Panc1 (cell line): ENCODE measurements at regions not wholly inside any gene's neighbourhood (a gene's known extent, or its start where the extent isn't known, plus 50 kb on each side); places are given as distances from the start of the nearest gene placed in this dataset.

Experiments
- ATAC-seq: fragments of 200-7000 bp; cut with Tn5 transposase; 2 replicates; pipeline ENCODE4 v1.9.1; 2020; ENCODE audit warnings: mild to moderate bottlenecking, moderate library complexity
- BruUV-seq: library from RNA; stranded (reverse); fragments of 400-500 nt; replicated peaks from 2 replicates; lab custom pipeline; 2021; lab: Mats Ljungman, UMichigan
- CTCF ChIA-PET: fragments of 300-600 bp; sonication (Branson Sonifier 250); formaldehyde crosslinking; loops from one replicate; lab custom pipeline; 2022; ENCODE audit warnings: antibody characterized with exemption; lab: Charles Lee
- POLR2A ChIA-PET: fragments of 300-600 bp; sonication (Branson Sonifier 250); formaldehyde crosslinking; loops from one replicate; lab custom pipeline; 2022; ENCODE audit warnings: antibody characterized with exemption; lab: Charles Lee
- DNase-seq: peaks from one replicate; pipeline ENCODE4 v3.0.0-alpha.2; 2010; ENCODE audit warnings: low read depth, low spot score
- H3K27ac ChIP-seq: 2 replicates; pipeline ENCODE4 v1.5.1; 2011; ENCODE audit warnings: mild to moderate bottlenecking, low read length, inconsistent platforms
- H3K27me3 ChIP-seq: fragments of 200-500 bp; sonication (Bioruptor generic); 2 replicates; pipeline ENCODE4 v1.6.0; 2014; ENCODE audit warnings: low read length, inconsistent platforms; ENCODE audit not compliant: control insufficient read depth, insufficient read depth
- H3K36me3 ChIP-seq: fragments of 200-500 bp; sonication (Bioruptor generic); 2 replicates; pipeline ENCODE4 v1.5.1; 2014; ENCODE audit warnings: inconsistent platforms, mild to moderate bottlenecking, low read length, moderate library complexity; ENCODE audit not compliant: control insufficient read depth, insufficient read depth
- H3K4me1 ChIP-seq: 2 replicates; pipeline ENCODE4 v1.5.1; 2011; ENCODE audit warnings: inconsistent platforms, mild to moderate bottlenecking, low read length, moderate library complexity; ENCODE audit not compliant: control insufficient read depth, insufficient read depth
- H3K4me3 ChIP-seq, 2 experiments: 2 replicates each; pipeline ENCODE4 v1.5.1; 2011 to 2012; ENCODE audit warnings: low read depth in 2 of 2, low read length in 2 of 2, mild to moderate bottlenecking in 2 of 2, inconsistent platforms in 1 of 2, moderate library complexity in 1 of 2
- H3K9me3 ChIP-seq: fragments of 200-500 bp; sonication (Bioruptor generic); 2 replicates; pipeline ENCODE4 v1.5.1; 2014; ENCODE audit warnings: low read depth, mild to moderate bottlenecking, inconsistent platforms, low read length, moderate library complexity; ENCODE audit not compliant: control insufficient read depth, insufficient read depth
- CTCF ChIP-seq: fragments of 450-650 bp; IDR thresholded peaks from 2 replicates; pipeline ENCODE4 v1.5.1; 2017; ENCODE audit warnings: mild to moderate bottlenecking
- POLR2AphosphoS5 ChIP-seq: IDR thresholded peaks from 2 replicates; pipeline ENCODE4 v1.6.1; 2012; ENCODE audit warnings: mild to moderate bottlenecking, low read depth, low read length, moderate library complexity
- SIN3A ChIP-seq: IDR thresholded peaks from 2 replicates; pipeline ENCODE4 v1.6.1; 2012; ENCODE audit warnings: low read depth, mild to moderate bottlenecking, low read length, moderate library complexity, borderline replicate concordance; ENCODE audit not compliant: insufficient read depth
- TCF7L2 ChIP-seq: IDR thresholded peaks from 2 replicates; pipeline ENCODE4 v1.6.1; 2011; ENCODE audit warnings: mild to moderate bottlenecking, low read depth, low read length, inconsistent platforms
- in situ Hi-C: cut with HindIII; loops from 2 replicates; pipeline ENCODE4 v1.10.0; 2016; ENCODE audit warnings: low sequenced_read_pairs, low pct_unique_long_range_greater_than_20kb
- intact Hi-C: fragments of 100-400 bp; cut with micrococcal nuclease; formaldehyde crosslinking; loops from one replicate; pipeline ENCODE4 v1.10.0; 2022; ENCODE audit not compliant: unreplicated experiment
- TF ChIP-seq, protein P1 (sequence below), 2 experiments: IDR thresholded peaks; 2 replicates each; pipeline ENCODE4 v1.6.1; 2011 to 2012; ENCODE audit warnings: low read depth in 2 of 2, control low read depth in 1 of 2, low read length in 1 of 2, mild to moderate bottlenecking in 1 of 2, moderate library complexity in 1 of 2; ENCODE audit not compliant: insufficient read depth in 1 of 2

GRCh38 chr5:84578226-84578625 lies 193.5 kb upstream of the EDIL3 start:
- no peak for DNase-seq
- no peaks in the 10 kb centered on the region for H3K9me3 ChIP-seq
- no peak overlapping the region for H3K27ac ChIP-seq
- ChIA-PET POLR2A (no interaction called here), CTCF (no interaction called here)
- no peaks in the 10 kb centered on the region for H3K27me3 ChIP-seq
- no TSS peak for BruUV-seq
- intact Hi-C loops (no loop called here), in situ Hi-C loops (no loop called here)
- no peaks in the 10 kb centered on the region for H3K36me3 ChIP-seq
- H3K4me3 ChIP-seq = no peak overlapping the region
- no peaks in the 10 kb centered on the region for H3K4me1 ChIP-seq
- no peak for ATAC-seq
- TF ChIP-seq, protein P1, sequence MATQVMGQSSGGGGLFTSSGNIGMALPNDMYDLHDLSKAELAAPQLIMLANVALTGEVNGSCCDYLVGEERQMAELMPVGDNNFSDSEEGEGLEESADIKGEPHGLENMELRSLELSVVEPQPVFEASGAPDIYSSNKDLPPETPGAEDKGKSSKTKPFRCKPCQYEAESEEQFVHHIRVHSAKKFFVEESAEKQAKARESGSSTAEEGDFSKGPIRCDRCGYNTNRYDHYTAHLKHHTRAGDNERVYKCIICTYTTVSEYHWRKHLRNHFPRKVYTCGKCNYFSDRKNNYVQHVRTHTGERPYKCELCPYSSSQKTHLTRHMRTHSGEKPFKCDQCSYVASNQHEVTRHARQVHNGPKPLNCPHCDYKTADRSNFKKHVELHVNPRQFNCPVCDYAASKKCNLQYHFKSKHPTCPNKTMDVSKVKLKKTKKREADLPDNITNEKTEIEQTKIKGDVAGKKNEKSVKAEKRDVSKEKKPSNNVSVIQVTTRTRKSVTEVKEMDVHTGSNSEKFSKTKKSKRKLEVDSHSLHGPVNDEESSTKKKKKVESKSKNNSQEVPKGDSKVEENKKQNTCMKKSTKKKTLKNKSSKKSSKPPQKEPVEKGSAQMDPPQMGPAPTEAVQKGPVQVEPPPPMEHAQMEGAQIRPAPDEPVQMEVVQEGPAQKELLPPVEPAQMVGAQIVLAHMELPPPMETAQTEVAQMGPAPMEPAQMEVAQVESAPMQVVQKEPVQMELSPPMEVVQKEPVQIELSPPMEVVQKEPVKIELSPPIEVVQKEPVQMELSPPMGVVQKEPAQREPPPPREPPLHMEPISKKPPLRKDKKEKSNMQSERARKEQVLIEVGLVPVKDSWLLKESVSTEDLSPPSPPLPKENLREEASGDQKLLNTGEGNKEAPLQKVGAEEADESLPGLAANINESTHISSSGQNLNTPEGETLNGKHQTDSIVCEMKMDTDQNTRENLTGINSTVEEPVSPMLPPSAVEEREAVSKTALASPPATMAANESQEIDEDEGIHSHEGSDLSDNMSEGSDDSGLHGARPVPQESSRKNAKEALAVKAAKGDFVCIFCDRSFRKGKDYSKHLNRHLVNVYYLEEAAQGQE (IDR thresholded peaks at IDR 0.05; ENCODE audit: insufficient read depth in 1 of 2, low read depth in 2 of 2, low read length in 1 of 2) = no peak
- TF ChIP-seq POLR2AphosphoS5 (no peak), CTCF (no peak)

- POLR2A ChIA-PET = no interaction called here
- Histone ChIP-seq H3K36me3 (no peaks in the 10 kb centered on the region), H3K27me3 (no peaks in the 10 kb centered on the region), H3K4me1 (no peaks in the 10 kb centered on the region), H3K27ac (no peak overlapping the region), H3K4me3 (no peak overlapping the region), H3K9me3 (no peaks in the 10 kb centered on the region)
- TF ChIP-seq TCF7L2 = no peak
- no peak for TF ChIP-seq SIN3A
- TF ChIP-seq, protein P1 (IDR thresholded peaks at IDR 0.05; ENCODE audit: insufficient read depth in 1 of 2, low read depth in 2 of 2, low read length in 1 of 2) = no peak
- no peak for TF ChIP-seq POLR2AphosphoS5
- TF ChIP-seq CTCF = no peak
- no peak for ATAC-seq
- intact Hi-C loops (no loop called here), in situ Hi-C loops (no loop called here)
- DNase-seq = no peak
- BruUV-seq = no TSS peak
- CTCF ChIA-PET = no interaction called here
Observed at GRCh38 chr5:84573017-84573712, 188.5 kb upstream of the EDIL3 start.
